ENCODE measurements at regions not wholly inside any gene's neighbourhood (a gene's known extent, or its start where the extent isn't known, plus 50 kb on each side); places are given as distances from the start of the nearest gene placed in this dataset.

GRCh38 chr3:103873021-103873420 lies 1438.2 kb downstream of the ZPLD1 start:
- no peak for TF ChIP-seq ESRRA (IDR thresholded peaks at IDR 0.05; ENCODE audit: borderline replicate concordance, low read length)
- no peak for TF ChIP-seq CTCF (IDR thresholded peaks at IDR 0.05)
- no peak for TF ChIP-seq KDM5A (IDR thresholded peaks at IDR 0.05)
- TF ChIP-seq POLR2A (IDR thresholded peaks at IDR 0.05; ENCODE audit: low read length), result no peak
- TF ChIP-seq CHD2 (IDR thresholded peaks at IDR 0.05; ENCODE audit: low read length, partially characterized antibody), result no peak
- no peak for TF ChIP-seq PHF8 (IDR thresholded peaks at IDR 0.05; ENCODE audit: borderline replicate concordance, low read depth)
- TF ChIP-seq FOSL2 (IDR thresholded peaks at IDR 0.05), result no peak
- no peak for TF ChIP-seq FOSL2 (CRISPR knock-in tag; IDR thresholded peaks at IDR 0.05)
- TF ChIP-seq CEBPB (IDR thresholded peaks at IDR 0.05), result no peak
- no peak for TF ChIP-seq JUNB (IDR thresholded peaks at IDR 0.05)
- no peak for TF ChIP-seq BHLHE40 (IDR thresholded peaks at IDR 0.05; ENCODE audit: low read depth, low read length)
- TF ChIP-seq MAZ (IDR thresholded peaks at IDR 0.05; ENCODE audit: borderline replicate concordance, low read depth, low read length), result no peak
- TF ChIP-seq EP300 (IDR thresholded peaks at IDR 0.05), result no peak
- TF ChIP-seq HOXA7 (CRISPR knock-in tag; IDR thresholded peaks at IDR 0.05), result no peak
- no peak for TF ChIP-seq NR3C1 (IDR thresholded peaks at IDR 0.05)

Measured in A549 (cell line).